ENCODE measurements at regions not wholly inside any gene's neighbourhood (a gene's known extent, or its start where the extent isn't known, plus 50 kb on each side); places are given as distances from the start of the nearest gene placed in this dataset.
"Not testable (repeated sequence)": the region's sequence is repeated elsewhere in the genome, so short reads cannot be mapped to it uniquely, and the experiment has no call there.

DNA sequence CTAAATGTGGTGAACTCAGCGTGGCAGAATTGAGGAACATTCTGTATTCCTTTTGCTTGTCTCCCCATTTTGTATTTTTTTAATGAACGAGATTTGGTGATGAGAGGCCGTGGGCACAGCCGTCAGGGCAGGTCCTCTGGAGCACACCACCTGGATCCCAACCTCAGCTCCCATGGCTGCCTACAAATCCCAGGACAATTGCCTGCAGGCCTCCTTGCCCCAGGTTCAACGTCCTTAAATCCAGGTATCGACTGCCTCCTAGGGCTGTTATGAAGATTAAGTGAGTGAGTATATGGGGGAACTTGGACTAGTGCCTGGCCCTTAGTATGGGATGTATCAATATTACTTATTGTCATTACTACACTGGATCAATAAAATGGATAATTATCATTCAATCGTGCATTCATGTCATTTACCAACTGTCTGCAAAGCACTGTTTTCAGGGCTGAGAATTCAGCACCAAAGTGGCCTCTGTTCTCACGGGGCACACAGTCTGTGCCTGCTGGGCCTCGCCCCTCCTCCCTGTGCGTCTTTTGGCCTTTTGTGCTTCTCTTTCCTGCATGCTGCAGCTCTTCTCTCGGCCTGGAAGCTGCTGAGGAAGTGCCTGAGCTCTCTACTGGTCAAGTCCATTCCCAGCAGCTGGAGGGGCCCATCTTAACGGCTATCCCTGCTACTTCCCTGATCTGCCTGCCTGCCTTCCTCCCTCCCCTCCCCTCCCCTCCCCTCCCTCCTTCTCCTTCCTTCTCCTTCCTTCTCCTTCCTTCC is 1343.7 kb downstream of the BRD1 start:
- no peaks in the 10 kb centered on the region for H3K9me3 Mint-ChIP-seq
- H3K4me3 Mint-ChIP-seq = no peak overlapping the region
- WGBS (ENCODE audit: insufficient coverage) = 58% methylated on average over 12 of the region's 12 CpGs
- H3K36me3 Mint-ChIP-seq = no peaks in the 10 kb centered on the region
- Histone ChIP-seq H3K27ac (ENCODE audit: low read length) (no peak overlapping the region), H3K4me3 (ENCODE audit: low read length) (no peak overlapping the region), H3K9me3 (ENCODE audit: control insufficient read depth, insufficient read depth, low read length) (no peaks in the 10 kb centered on the region), H3K27me3 (ENCODE audit: control insufficient read depth, insufficient read depth, low read length) (peaks cover 10% of the 10 kb centered on the region), H3K4me1 (ENCODE audit: control insufficient read depth, insufficient read depth, low read length) (no peaks in the 10 kb centered on the region), H3K36me3 (ENCODE audit: control insufficient read depth, insufficient read depth, low read length) (no peaks in the 10 kb centered on the region)
- no peak for TF ChIP-seq CTCF (IDR thresholded peaks at IDR 0.05)
- H3K4me1 Mint-ChIP-seq = no peaks in the 10 kb centered on the region
- DNase-seq (no peak), ATAC-seq (no peak)
- peaks cover 19 to 46% of the 10 kb centered on the region in 2 donors for H3K27me3 Mint-ChIP-seq (ENCODE audit: low read depth in 2 of 2)
- no peak overlapping the region for H3K27ac Mint-ChIP-seq
- intact Hi-C loops (cut with micrococcal nuclease) = no loop called here

GRCh38 chr22:48482771-48483170 is 1344.9 kb downstream of the BRD1 start:
- Histone ChIP-seq H3K4me3 (ENCODE audit: low read length) (no peak overlapping the region), H3K27me3 (ENCODE audit: control insufficient read depth, insufficient read depth, low read length) (peaks cover under 1% of the 10 kb centered on the region), H3K9me3 (ENCODE audit: control insufficient read depth, insufficient read depth, low read length) (no peaks in the 10 kb centered on the region), H3K27ac (ENCODE audit: low read length) (no peak overlapping the region), H3K4me1 (ENCODE audit: control insufficient read depth, insufficient read depth, low read length) (no peaks in the 10 kb centered on the region), H3K36me3 (ENCODE audit: control insufficient read depth, insufficient read depth, low read length) (no peaks in the 10 kb centered on the region)
- ATAC-seq (no peak), DNase-seq (no peak)
- no peaks in the 10 kb centered on the region for H3K4me1 Mint-ChIP-seq
- no peak overlapping the region for H3K27ac Mint-ChIP-seq
- H3K4me3 Mint-ChIP-seq = no peak overlapping the region
- peaks cover 8 to 36% of the 10 kb centered on the region in 2 donors for H3K27me3 Mint-ChIP-seq (ENCODE audit: low read depth in 2 of 2)
- 56% methylated on average over 1 of the region's 2 CpGs for WGBS (ENCODE audit: insufficient coverage)
- no peaks in the 10 kb centered on the region for H3K36me3 Mint-ChIP-seq
- no peak for TF ChIP-seq CTCF (IDR thresholded peaks at IDR 0.05)
- intact Hi-C loops (cut with micrococcal nuclease) = no loop called here
- no peaks in the 10 kb centered on the region for H3K9me3 Mint-ChIP-seq

GRCh38 chr22:48482198-48482597 is 1345.5 kb downstream of the BRD1 start:
- H3K27ac ChIP-seq (ENCODE audit: low read length); H3K27ac Mint-ChIP-seq; H3K9me3 ChIP-seq (ENCODE audit: control insufficient read depth, insufficient read depth, low read length); H3K36me3 ChIP-seq (ENCODE audit: control insufficient read depth, insufficient read depth, low read length); H3K4me1 ChIP-seq (ENCODE audit: control insufficient read depth, insufficient read depth, low read length); H3K4me3 ChIP-seq (ENCODE audit: low read length); H3K27me3 ChIP-seq (ENCODE audit: control insufficient read depth, insufficient read depth, low read length); H3K36me3 Mint-ChIP-seq; H3K9me3 Mint-ChIP-seq; DNase-seq; H3K4me1 Mint-ChIP-seq; intact Hi-C loops (cut with micrococcal nuclease); H3K4me3 Mint-ChIP-seq; ATAC-seq: not testable (repeated sequence)
- peaks cover 2 to 31% of the 10 kb centered on the region in 2 donors for H3K27me3 Mint-ChIP-seq (ENCODE audit: low read depth in 2 of 2)
- 89% methylated on average over 10 of the region's 11 CpGs for WGBS (ENCODE audit: insufficient coverage)

DNA sequence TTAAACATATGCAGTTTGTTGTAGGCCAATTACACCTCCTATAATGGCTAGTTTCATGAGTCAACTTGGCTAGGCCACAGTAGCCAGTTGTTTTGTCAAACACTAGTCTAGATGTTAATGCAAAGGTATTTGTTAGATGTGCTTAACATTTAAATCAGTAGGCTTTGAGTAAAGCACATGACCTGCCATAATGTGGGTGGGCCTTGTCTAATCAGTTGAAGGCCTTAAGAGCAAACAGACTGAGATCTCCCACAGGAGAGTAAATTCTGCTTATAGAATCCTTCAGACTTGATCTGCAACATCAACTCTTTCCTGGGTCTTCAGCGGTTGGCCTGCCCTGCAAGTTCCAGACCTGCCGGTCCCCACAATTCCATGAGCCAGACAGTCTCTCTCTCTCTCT is 1345.9 kb downstream of the BRD1 start:
- Mint-ChIP-seq H3K27me3 (ENCODE audit: low read depth in 2 of 2) (peaks cover 0 to 26% of the 10 kb centered on the region in 2 donors), H3K4me3 (no peak overlapping the region), H3K27ac (no peak overlapping the region), H3K9me3 (no peaks in the 10 kb centered on the region), H3K36me3 (no peaks in the 10 kb centered on the region), H3K4me1 (no peaks in the 10 kb centered on the region)
- H3K36me3 ChIP-seq (ENCODE audit: control insufficient read depth, insufficient read depth, low read length) = no peaks in the 10 kb centered on the region
- no peaks in the 10 kb centered on the region for H3K4me1 ChIP-seq (ENCODE audit: control insufficient read depth, insufficient read depth, low read length)
- H3K4me3 ChIP-seq (ENCODE audit: low read length) = no peak overlapping the region
- no peak for TF ChIP-seq CTCF (IDR thresholded peaks at IDR 0.05)
- H3K9me3 ChIP-seq (ENCODE audit: control insufficient read depth, insufficient read depth, low read length) = no peaks in the 10 kb centered on the region
- intact Hi-C loops (cut with micrococcal nuclease) = no loop called here
- DNase-seq (no peak), ATAC-seq (no peak)
- H3K27ac ChIP-seq (ENCODE audit: low read length) = no peak overlapping the region
- 90% methylated on average over 1 of the region's 2 CpGs for whole genome bisulfite sequencing (ENCODE audit: insufficient coverage)
- H3K27me3 ChIP-seq (ENCODE audit: control insufficient read depth, insufficient read depth, low read length) = no peaks in the 10 kb centered on the region
